Skeletal muscle satellite cell (primary cell): ENCODE measurements at regions not wholly inside any gene's neighbourhood (a gene's known extent, or its start where the extent isn't known, plus 50 kb on each side); places are given as distances from the start of the nearest gene placed in this dataset.
A peak's percentile ranks its signal among the peaks of the same experiment; 100 is the strongest.

Source experiments
- H3K27me3 ChIP-seq: 2 replicates; pipeline ENCODE4 v1.7.0; 2013; ENCODE audit warnings: low read length; ENCODE audit not compliant: control insufficient read depth, insufficient read depth
- H3K36me3 ChIP-seq: 2 replicates; pipeline ENCODE4 v1.7.0; 2013; ENCODE audit warnings: mild to moderate bottlenecking, control low read depth, low read length; ENCODE audit not compliant: insufficient read depth
- H3K4me1 ChIP-seq: 2 replicates; pipeline ENCODE4 v1.7.0; 2013; ENCODE audit warnings: low read length; ENCODE audit not compliant: control insufficient read depth, insufficient read depth
- H3K4me2 ChIP-seq: 2 replicates; pipeline ENCODE4 v1.7.0; 2013; ENCODE audit warnings: mild to moderate bottlenecking, low read length
- H3K4me3 ChIP-seq: 2 replicates; pipeline ENCODE4 v1.7.0; 2013; ENCODE audit warnings: low read length
- H3K9ac ChIP-seq: 2 replicates; pipeline ENCODE4 v1.7.0; 2013; ENCODE audit warnings: mild to moderate bottlenecking, low read depth, low read length, moderate library complexity
- H3K9me3 ChIP-seq: replicated peaks from 2 replicates; pipeline ENCODE4 v1.7.0; 2013; ENCODE audit warnings: mild to moderate bottlenecking, control low read depth, low read length

DNA sequence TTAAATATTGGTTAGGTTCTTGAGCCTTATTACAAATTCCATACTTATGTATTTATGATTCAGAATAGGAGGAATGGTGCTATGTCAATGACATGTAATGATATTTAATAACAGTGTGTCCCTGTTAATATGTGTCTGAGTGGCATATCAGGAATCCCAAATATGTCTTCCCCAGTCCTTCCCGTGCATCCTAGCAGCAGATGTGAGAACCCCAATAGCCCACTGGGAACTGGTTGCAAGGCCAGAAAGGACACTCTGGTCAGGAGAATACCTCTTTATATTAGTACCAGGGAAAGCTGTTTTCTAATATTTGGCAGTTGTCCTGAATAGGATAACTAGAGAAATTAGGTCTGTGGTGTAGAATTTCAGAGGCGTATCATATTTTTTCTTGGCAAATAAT is 159.1 kb upstream of the PDE7B start:
- H3K4me1 ChIP-seq: peaks cover 8% of the 10 kb centered on the region
- H3K27me3 ChIP-seq: no peaks in the 10 kb centered on the region
- H3K4me3 ChIP-seq: no peak overlapping the region
- H3K9me3 ChIP-seq: no peaks in the 10 kb centered on the region
- H3K36me3 ChIP-seq: no peaks in the 10 kb centered on the region
- H3K4me2 ChIP-seq: no peak overlapping the region
- no peak overlapping the region for H3K9ac ChIP-seq

DNA sequence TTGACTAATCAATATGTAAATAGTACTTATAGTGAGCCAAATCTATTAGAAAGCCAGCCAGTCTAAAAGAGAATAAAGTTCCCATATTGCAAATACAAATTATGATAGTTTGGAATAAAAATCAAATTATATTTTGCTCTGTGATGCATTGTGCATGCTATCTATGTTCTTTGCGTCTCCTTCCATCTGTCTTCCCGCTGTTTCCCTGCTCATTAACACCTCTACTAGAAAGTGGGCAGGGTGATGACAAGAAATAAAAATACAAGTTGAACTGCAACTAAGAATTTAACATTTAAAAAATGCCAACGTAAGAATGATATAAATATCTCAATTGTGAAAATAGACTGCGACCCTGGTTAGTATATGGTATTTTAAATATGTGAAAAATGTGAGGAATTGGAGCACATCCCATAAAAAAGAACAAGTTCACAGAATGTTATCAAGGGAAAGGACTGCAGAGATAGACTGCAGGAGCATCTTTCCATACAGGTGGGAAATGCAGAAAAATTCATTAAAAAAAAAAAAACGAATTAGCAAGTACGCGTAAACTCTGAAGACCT is 157.6 kb upstream of the PDE7B start:
- Histone ChIP-seq H3K9ac (no peak overlapping the region), H3K9me3 (no peaks in the 10 kb centered on the region), H3K36me3 (no peaks in the 10 kb centered on the region), H3K27me3 (no peaks in the 10 kb centered on the region), H3K4me3 (no peak overlapping the region), H3K4me1 (peaks cover 7% of the 10 kb centered on the region), H3K4me2 (no peak overlapping the region)

DNA sequence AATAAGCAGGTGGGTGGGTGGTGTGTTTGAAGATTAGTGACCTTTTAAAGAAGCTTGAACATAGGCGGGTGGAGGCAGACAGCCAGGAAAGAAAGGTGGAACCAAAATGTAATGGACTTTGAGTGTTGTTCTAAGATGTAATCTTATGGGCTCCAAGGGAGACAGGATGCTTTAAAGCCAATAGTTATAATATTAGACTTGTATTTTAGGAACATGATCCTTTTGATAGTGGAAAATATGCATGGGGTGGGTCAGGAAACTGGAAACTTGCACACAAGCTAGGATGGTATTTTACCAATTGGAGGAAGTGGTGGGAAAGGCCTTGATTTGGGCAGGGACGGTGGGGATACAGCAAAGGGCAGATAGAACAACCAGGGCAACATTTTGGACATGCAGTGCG is 151.8 kb upstream of the PDE7B start:
- Histone ChIP-seq H3K27me3 (no peaks in the 10 kb centered on the region), H3K36me3 (no peaks in the 10 kb centered on the region), H3K4me2 (no peak overlapping the region), H3K9ac (no peak overlapping the region), H3K4me3 (no peak overlapping the region), H3K9me3 (no peaks in the 10 kb centered on the region), H3K4me1 (no peaks in the 10 kb centered on the region)

DNA sequence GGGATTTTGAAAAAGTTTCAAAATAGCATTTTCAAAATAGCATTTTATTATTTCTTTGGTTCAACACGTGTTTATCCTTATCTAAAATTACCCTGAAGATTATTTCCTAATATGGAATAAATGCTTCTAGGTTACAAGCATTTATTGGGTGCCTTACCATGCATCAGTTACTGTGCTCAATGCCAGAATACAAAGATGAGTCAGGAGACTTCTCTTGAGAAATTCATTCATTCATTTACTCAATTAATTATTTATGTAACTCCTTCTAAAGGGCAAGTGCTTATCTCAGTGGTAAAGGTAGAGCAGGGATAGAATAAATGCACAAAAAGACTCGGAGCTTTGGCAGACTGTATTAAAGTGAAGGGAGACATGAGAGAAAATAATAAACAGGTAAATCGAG is 150.1 kb upstream of the PDE7B start:
- Histone ChIP-seq H3K9ac (no peak overlapping the region), H3K27me3 (no peaks in the 10 kb centered on the region), H3K36me3 (no peaks in the 10 kb centered on the region), H3K4me3 (no peak overlapping the region), H3K9me3 (no peaks in the 10 kb centered on the region), H3K4me1 (no peaks in the 10 kb centered on the region), H3K4me2 (no peak overlapping the region)

DNA sequence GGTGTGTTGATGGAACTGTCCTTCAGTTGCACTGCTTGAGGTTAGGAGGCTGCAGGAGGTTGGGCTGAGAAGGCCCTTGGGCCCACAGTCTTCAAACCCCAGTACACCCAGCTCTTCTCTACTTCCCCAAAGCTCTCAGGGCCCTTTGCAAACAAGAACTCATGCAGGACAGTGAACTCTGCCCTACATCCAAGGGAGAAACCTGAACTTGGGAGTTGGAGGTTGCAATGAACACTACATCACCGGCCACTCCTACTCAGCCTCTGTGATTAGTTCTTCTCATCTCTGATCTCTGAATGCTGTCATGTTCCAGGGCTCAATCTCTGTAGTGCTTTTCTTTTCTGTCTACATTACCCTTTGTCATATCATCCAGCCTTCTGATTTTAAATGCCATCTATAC is 148.5 kb upstream of the PDE7B start:
- no peaks in the 10 kb centered on the region for H3K27me3 ChIP-seq
- no peak overlapping the region for H3K4me2 ChIP-seq
- no peaks in the 10 kb centered on the region for H3K4me1 ChIP-seq

DNA sequence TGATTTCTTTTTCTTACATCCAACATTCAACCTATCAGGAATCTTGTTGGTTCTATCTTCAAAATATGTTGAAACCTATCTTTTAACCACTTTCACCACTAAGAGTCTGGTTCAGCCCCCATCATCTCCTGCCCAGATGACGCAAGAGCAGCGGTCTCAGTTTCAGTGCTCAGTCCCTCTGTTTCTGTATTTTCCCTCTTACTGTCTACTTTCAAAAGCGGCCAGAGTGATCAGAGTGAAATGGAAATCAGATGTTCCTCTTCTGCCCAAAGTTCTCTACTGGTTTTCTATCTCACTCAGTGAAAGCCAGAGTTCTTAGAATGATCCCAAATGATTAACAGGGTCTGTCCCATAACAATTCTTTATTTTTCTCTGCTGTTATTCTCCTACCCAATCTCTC is 147.9 kb upstream of the PDE7B start:
- no peak overlapping the region for H3K9ac ChIP-seq
- no peak overlapping the region for H3K4me3 ChIP-seq
- H3K9me3 ChIP-seq: no peaks in the 10 kb centered on the region
- H3K4me1 ChIP-seq: no peaks in the 10 kb centered on the region
- no peak overlapping the region for H3K4me2 ChIP-seq
- no peaks in the 10 kb centered on the region for H3K36me3 ChIP-seq
- no peaks in the 10 kb centered on the region for H3K27me3 ChIP-seq

More for the DNA sequence above, 148.5 kb upstream of the PDE7B start:
- Histone ChIP-seq H3K9ac (no peak overlapping the region), H3K4me3 (no peak overlapping the region), H3K9me3 (no peaks in the 10 kb centered on the region), H3K36me3 (no peaks in the 10 kb centered on the region)

DNA sequence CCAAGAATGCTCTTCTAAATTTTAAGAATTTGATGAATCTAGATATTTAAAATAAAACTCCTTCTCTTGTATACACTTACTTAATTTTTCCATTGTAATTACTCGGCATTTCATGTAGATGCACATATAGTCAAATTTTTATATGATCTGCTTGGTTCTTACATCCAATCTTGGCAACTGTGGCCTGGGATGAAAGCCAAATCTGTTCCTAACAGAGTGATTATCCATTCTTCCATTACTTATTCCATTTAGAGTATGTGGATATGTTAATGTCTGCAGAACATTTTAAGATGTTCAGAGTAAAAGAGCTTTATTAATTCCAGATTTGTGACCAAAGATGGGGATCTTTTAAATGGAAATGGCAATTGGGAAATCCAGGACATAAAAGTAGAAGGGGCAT is 144.1 kb upstream of the PDE7B start:
- H3K4me1 ChIP-seq: no peaks in the 10 kb centered on the region
- H3K36me3 ChIP-seq: no peaks in the 10 kb centered on the region
- no peak overlapping the region for H3K9ac ChIP-seq
- no peak overlapping the region for H3K4me2 ChIP-seq
- H3K9me3 ChIP-seq: no peaks in the 10 kb centered on the region
- no peaks in the 10 kb centered on the region for H3K27me3 ChIP-seq
- no peak overlapping the region for H3K4me3 ChIP-seq

DNA sequence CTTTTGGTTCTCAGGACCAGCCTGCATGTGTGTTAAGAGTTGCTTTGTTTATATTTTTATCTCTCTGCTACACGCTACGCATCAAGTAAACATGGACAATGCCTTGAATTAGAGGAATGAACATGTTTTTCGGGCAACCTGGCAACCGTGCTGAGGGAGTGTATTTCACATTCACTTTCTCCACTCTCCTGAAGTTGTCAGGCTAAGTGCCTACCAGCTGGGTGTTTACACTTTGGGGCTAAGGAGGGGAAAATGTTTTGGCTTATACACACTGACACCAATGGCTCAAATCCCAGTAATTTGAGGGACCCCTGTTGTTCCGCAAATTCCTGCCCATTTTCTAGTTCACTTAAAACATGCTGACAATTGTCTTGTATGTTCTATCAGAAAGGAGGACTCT is 141.5 kb upstream of the PDE7B start:
- Histone ChIP-seq H3K4me1 (no peaks in the 10 kb centered on the region), H3K4me3 (no peak overlapping the region), H3K9me3 (no peaks in the 10 kb centered on the region), H3K4me2 (no peak overlapping the region), H3K9ac (no peak overlapping the region), H3K36me3 (no peaks in the 10 kb centered on the region), H3K27me3 (no peaks in the 10 kb centered on the region)

DNA sequence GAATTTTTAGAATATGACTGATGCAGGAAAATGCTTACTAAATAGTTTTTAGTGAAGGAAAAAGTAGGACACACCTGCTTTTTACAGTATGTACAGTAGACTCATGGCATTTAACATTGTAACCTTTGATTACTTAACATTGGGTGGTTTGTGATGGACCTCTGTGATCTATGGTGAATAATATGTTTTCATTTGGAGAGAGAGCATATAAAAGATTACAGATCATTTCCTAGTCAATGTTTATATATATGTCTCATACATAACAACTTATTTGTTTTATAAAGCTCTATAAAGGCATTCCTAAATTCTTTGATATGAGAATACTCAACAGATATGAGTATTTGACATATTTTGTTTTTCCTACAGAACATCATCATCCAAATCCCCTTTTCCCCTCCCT is 129.3 kb upstream of the PDE7B start:
- no peaks in the 10 kb centered on the region for H3K36me3 ChIP-seq
- H3K9ac ChIP-seq: peak overlapping the region; percentile 41
- no peaks in the 10 kb centered on the region for H3K27me3 ChIP-seq
- H3K4me3 ChIP-seq: peak overlapping the region; percentile 3
- peaks cover 19% of the 10 kb centered on the region for H3K4me1 ChIP-seq
- H3K9me3 ChIP-seq: no peaks in the 10 kb centered on the region
- H3K4me2 ChIP-seq: peak overlapping the region; percentile 69

DNA sequence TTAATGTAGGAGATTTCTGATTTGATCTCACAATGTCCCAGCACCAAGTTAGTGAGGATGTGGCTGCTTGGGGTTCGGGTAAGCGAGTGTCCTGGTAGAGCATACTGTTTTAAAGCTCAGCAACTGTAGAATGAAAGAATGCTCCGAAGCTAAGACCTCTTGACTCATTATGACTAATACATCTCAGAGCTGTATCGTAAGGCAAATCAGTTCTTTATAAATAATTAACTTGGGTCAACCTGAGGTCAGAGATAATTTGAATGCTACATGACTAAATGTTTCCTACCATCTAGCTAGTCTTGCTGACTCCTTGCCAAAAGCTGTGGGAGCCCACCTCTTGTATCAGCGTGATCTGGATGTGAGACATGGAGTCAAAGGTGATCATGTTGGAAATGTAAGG is 128.8 kb upstream of the PDE7B start:
- H3K27me3 ChIP-seq: no peaks in the 10 kb centered on the region
- peak overlapping the region; percentile 69 for H3K4me2 ChIP-seq
- peak overlapping the region; percentile 41 for H3K9ac ChIP-seq
- H3K4me3 ChIP-seq: peak overlapping the region; percentile 3
- H3K9me3 ChIP-seq: no peaks in the 10 kb centered on the region
- H3K36me3 ChIP-seq: no peaks in the 10 kb centered on the region
- H3K4me1 ChIP-seq: peaks cover 19% of the 10 kb centered on the region

DNA sequence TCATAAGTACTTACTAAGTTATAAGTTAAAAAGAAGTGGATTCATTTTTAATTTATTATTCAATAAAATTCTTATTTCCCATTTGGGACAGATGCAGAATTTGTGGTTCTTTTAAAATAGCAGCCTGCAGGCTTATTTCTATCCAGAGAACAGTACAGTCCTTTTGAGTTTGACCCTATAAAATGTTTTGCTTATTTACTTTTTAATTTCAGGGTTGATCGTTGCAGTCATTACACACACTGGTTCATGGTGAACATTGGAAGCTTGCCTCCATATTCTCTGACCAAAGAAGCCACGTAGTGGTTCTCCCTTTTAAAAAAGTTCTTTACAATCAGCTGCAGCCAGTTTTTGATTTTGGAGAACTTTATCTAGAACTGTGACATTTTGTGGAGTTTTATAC is 122.9 kb upstream of the PDE7B start:
- Histone ChIP-seq H3K4me3 (no peak overlapping the region), H3K9ac (no peak overlapping the region), H3K9me3 (no peaks in the 10 kb centered on the region), H3K4me2 (no peak overlapping the region), H3K27me3 (no peaks in the 10 kb centered on the region), H3K36me3 (no peaks in the 10 kb centered on the region), H3K4me1 (no peaks in the 10 kb centered on the region)

DNA sequence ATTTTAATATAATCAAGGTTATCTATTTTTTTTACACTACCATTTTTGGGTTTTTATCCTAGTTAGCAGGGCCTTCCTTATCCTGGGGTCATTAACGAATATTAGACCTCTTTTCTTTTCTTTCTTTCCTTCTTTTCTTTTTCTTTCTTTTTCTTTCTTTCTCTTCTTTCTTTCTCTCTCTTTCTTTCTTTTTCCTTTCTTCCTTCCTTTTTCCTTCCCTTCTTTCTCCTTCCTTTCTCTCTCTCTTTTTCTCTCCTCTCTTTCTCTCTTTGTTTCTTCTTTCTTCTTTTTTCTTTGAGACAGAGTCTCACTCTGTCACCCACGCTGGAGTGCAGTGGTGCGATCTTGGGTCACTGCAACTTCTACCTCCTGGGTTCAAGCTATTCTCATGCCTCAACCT is 120.4 kb upstream of the PDE7B start:
- H3K9me3 ChIP-seq: no peaks in the 10 kb centered on the region
- no peak overlapping the region for H3K4me2 ChIP-seq
- no peaks in the 10 kb centered on the region for H3K4me1 ChIP-seq
- H3K27me3 ChIP-seq: no peaks in the 10 kb centered on the region
- H3K36me3 ChIP-seq: no peaks in the 10 kb centered on the region
- H3K9ac ChIP-seq: no peak overlapping the region
- H3K4me3 ChIP-seq: no peak overlapping the region
